ENCODE measurements at regions not wholly inside any gene's neighbourhood (a gene's known extent, or its start where the extent isn't known, plus 50 kb on each side); places are given as distances from the start of the nearest gene placed in this dataset.

DNA sequence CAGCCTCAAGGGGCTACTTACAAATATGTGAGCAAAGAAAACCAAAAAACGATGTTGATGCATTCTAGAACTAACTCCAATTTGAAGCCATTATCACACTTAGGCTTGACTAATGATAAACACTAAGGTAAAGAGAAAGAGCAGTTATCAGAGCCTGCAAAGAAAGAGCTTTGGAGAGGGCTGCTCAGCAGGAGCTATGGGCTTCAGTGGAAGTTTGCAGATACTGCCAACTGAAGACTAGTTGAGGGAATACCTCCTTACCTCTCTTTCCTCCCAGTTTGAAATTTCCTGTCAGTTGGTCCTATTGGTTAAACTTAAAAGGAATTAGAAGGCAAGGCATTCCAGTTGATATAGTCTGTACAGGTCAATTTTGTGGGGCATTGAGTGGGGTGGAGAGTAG lies 498.1 kb upstream of the POT1 start:
- H4K20me1 ChIP-seq (ENCODE audit: low read depth): no peaks in the 10 kb centered on the region
- TF ChIP-seq, protein P1, sequence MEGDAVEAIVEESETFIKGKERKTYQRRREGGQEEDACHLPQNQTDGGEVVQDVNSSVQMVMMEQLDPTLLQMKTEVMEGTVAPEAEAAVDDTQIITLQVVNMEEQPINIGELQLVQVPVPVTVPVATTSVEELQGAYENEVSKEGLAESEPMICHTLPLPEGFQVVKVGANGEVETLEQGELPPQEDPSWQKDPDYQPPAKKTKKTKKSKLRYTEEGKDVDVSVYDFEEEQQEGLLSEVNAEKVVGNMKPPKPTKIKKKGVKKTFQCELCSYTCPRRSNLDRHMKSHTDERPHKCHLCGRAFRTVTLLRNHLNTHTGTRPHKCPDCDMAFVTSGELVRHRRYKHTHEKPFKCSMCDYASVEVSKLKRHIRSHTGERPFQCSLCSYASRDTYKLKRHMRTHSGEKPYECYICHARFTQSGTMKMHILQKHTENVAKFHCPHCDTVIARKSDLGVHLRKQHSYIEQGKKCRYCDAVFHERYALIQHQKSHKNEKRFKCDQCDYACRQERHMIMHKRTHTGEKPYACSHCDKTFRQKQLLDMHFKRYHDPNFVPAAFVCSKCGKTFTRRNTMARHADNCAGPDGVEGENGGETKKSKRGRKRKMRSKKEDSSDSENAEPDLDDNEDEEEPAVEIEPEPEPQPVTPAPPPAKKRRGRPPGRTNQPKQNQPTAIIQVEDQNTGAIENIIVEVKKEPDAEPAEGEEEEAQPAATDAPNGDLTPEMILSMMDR (IDR thresholded peaks at IDR 0.05): no peak
- TF ChIP-seq EZH2phosphoT487 (IDR thresholded peaks at IDR 0.05) (no peak), EZH2 (IDR thresholded peaks at IDR 0.05) (no peak)
- no peak for DNase-seq (ENCODE audit: low spot score)
- Mint-ChIP-seq H3K27ac (no peak overlapping the region), H3K36me3 (no peaks in the 10 kb centered on the region), H3K27me3 (ENCODE audit: insufficient read depth, low read depth) (peaks cover 2% of the 10 kb centered on the region), H3K9me3 (no peaks in the 10 kb centered on the region), H3K4me3 (no peak overlapping the region), H3K4me1 (no peaks in the 10 kb centered on the region)
- no peaks in the 10 kb centered on the region for H3K36me3 ChIP-seq
- H3K4me2 ChIP-seq: no peak overlapping the region
- no peak overlapping the region for H3K4me3 ChIP-seq
- H3F3A ChIP-seq (ENCODE audit: low read depth): no peaks in the 10 kb centered on the region
- no peaks in the 10 kb centered on the region for H3K9me3 ChIP-seq (ENCODE audit: low read depth)
- H3K4me1 ChIP-seq: no peaks in the 10 kb centered on the region
- no peak overlapping the region for H3K9ac ChIP-seq
- H2AFZ ChIP-seq (replicated peaks): peak overlapping the region; percentile 68
- H3K79me2 ChIP-seq (ENCODE audit: low read depth): no peaks in the 10 kb centered on the region
- no peaks in the 10 kb centered on the region for H3K27me3 ChIP-seq
- no peak overlapping the region for H3K27ac ChIP-seq

DNA sequence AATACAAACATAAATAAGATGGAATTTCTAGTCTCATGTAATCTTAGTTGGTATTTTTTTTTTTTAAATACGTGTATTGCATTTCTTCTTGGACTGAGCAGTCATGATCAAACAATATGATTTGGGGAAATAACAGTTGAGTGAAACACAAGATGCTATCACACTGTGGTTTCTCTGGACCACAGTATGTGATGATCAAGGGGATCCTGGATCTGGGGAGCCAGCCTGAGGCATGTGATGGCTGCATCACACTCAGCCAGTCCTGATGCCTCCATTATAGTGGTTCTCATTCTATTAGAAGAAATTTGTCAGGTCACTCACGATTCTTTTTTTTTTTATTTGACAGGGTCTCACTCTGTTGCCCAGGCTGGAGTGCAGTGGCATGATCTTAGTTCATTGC lies 495.9 kb upstream of the POT1 start:
- no peaks in the 10 kb centered on the region for H3K9me3 ChIP-seq (ENCODE audit: low read depth)
- Mint-ChIP-seq H3K27me3 (ENCODE audit: insufficient read depth, low read depth) (peaks cover 2% of the 10 kb centered on the region), H3K36me3 (no peaks in the 10 kb centered on the region), H3K4me3 (no peak overlapping the region), H3K27ac (no peak overlapping the region), H3K9me3 (no peaks in the 10 kb centered on the region), H3K4me1 (no peaks in the 10 kb centered on the region)
- no peaks in the 10 kb centered on the region for H3K4me1 ChIP-seq
- no peaks in the 10 kb centered on the region for H3K79me2 ChIP-seq (ENCODE audit: low read depth)
- no peak overlapping the region for H3K27ac ChIP-seq
- no peak overlapping the region for H3K4me3 ChIP-seq
- H3K36me3 ChIP-seq: no peaks in the 10 kb centered on the region
- H2AFZ ChIP-seq (replicated peaks): no peak overlapping the region
- no peaks in the 10 kb centered on the region for H4K20me1 ChIP-seq (ENCODE audit: low read depth)
- no peak overlapping the region for H3K9ac ChIP-seq
- no peak for DNase-seq (ENCODE audit: low spot score)
- no peaks in the 10 kb centered on the region for H3F3A ChIP-seq (ENCODE audit: low read depth)
- no peak overlapping the region for H3K4me2 ChIP-seq
- TF ChIP-seq, protein P1 (IDR thresholded peaks at IDR 0.05): no peak
- TF ChIP-seq EZH2 (IDR thresholded peaks at IDR 0.05): no peak
- TF ChIP-seq EZH2phosphoT487 (IDR thresholded peaks at IDR 0.05): no peak
- H3K27me3 ChIP-seq: no peaks in the 10 kb centered on the region

DNA sequence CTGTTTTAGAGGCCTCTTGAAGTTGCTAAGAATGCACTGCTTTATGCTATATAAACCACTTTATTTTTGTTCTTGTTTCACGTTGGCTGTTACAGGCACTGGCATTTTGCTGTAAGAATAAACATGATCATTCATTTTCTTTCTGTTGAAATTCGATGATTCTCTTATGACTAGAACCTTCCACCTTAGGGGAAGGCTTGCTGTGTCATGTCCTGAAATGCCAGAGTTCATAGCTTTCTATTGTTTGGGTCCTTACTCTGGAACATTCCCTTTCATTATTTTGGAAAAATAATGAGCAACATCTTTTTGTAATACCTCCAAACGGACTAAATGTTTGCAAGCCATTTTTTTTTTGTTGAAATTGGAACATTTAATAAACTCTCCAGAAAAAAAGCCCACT lies 495.1 kb upstream of the POT1 start:
- no peak overlapping the region for H3K4me2 ChIP-seq
- Mint-ChIP-seq H3K36me3 (no peaks in the 10 kb centered on the region), H3K4me1 (no peaks in the 10 kb centered on the region), H3K9me3 (no peaks in the 10 kb centered on the region), H3K27me3 (ENCODE audit: insufficient read depth, low read depth) (no peaks in the 10 kb centered on the region), H3K27ac (no peak overlapping the region), H3K4me3 (no peak overlapping the region)
- H3K4me3 ChIP-seq: no peak overlapping the region
- TF ChIP-seq EZH2 (IDR thresholded peaks at IDR 0.05): no peak
- TF ChIP-seq, protein P1 (IDR thresholded peaks at IDR 0.05): no peak
- no peaks in the 10 kb centered on the region for H4K20me1 ChIP-seq (ENCODE audit: low read depth)
- H3K9ac ChIP-seq: no peak overlapping the region
- peak overlapping the region; percentile 48 for H2AFZ ChIP-seq (replicated peaks)
- no peaks in the 10 kb centered on the region for H3K36me3 ChIP-seq
- no peaks in the 10 kb centered on the region for H3K27me3 ChIP-seq
- no peaks in the 10 kb centered on the region for H3F3A ChIP-seq (ENCODE audit: low read depth)
- no peaks in the 10 kb centered on the region for H3K9me3 ChIP-seq (ENCODE audit: low read depth)
- no peaks in the 10 kb centered on the region for H3K79me2 ChIP-seq (ENCODE audit: low read depth)
- no peaks in the 10 kb centered on the region for H3K4me1 ChIP-seq
- H3K27ac ChIP-seq: no peak overlapping the region
- DNase-seq (ENCODE audit: low spot score): no peak
